B cell (primary cell): ENCODE measurements at regions not wholly inside any gene's neighbourhood (a gene's known extent, or its start where the extent isn't known, plus 50 kb on each side); places are given as distances from the start of the nearest gene placed in this dataset.

ENCODE experiments used
- ATAC-seq: fragments of 200-7000 bp; cut with Tn5 transposase; one replicate; pipeline ENCODE4 v1.10.0; 2021; ENCODE audit warnings: low read depth, mild to moderate bottlenecking, moderate number of reproducible peaks, moderate library complexity
- CTCF ChIA-PET: fragments of 350-600 bp; sonication (Branson Sonifier 250); formaldehyde crosslinking; loops from one replicate; lab custom pipeline; 2021; ENCODE audit warnings: antibody characterized with exemption, inconsistent platforms; lab: Charles Lee
- POLR2A ChIA-PET: fragments of 350-600 bp; sonication (Branson Sonifier 250); formaldehyde crosslinking; loops from one replicate; lab custom pipeline; 2021; ENCODE audit warnings: antibody characterized with exemption; lab: Charles Lee
- DNase-seq: peaks from one replicate; pipeline ENCODE4 v3.0.0; 2013
- H2AFZ ChIP-seq: 2 replicates; pipeline ENCODE4 v1.6.1; 2012; ENCODE audit warnings: mild to moderate bottlenecking, low read depth, low read length; ENCODE audit not compliant: insufficient read depth, poor library complexity, severe bottlenecking
- H3K27ac ChIP-seq, 2 donors: 1 replicate in 1 of 2; 2 replicates in 1 of 2; pipeline ENCODE4 v1.5.1; 2012 to 2013; ENCODE audit warnings: low read length in 2 of 2, mild to moderate bottlenecking in 2 of 2, moderate library complexity in 1 of 2
- H3K27me3 ChIP-seq, 4 experiments: fragments of 200-600 bp in 1 of 4; sonication (generic) in 1 of 4; replicated peaks in 1 of 4; 1 replicate in 2 of 4; 2 replicates in 2 of 4; pipeline versions ENCODE4 v1.6.1 to v1.7.0; 2013 to 2016; ENCODE audit warnings: low read length in 3 of 4, mild to moderate bottlenecking in 2 of 4, mixed read lengths in 1 of 4, moderate library complexity in 1 of 4; ENCODE audit not compliant: insufficient read depth in 4 of 4, control insufficient read depth in 3 of 4; ENCODE audit errors: control extremely low read depth in 1 of 4
- H3K36me3 ChIP-seq, 2 experiments: replicated peaks in 1 of 2; 1 replicate in 1 of 2; 2 replicates in 1 of 2; pipeline versions ENCODE4 v1.6.1 to v1.7.1; 2013; ENCODE audit warnings: low read length in 1 of 2; ENCODE audit not compliant: insufficient read depth in 2 of 2, control insufficient read depth in 1 of 2; ENCODE audit errors: control extremely low read depth in 1 of 2, extremely low read depth in 1 of 2
- H3K4me1 ChIP-seq, 2 donors: fragments of 200-600 bp in 1 of 2; sonication (generic) in 1 of 2; 1 replicate in 1 of 2; 2 replicates in 1 of 2; pipeline versions ENCODE4 v1.5.1 to v1.6.1; 2013 to 2017; ENCODE audit warnings: low read length in 2 of 2; ENCODE audit not compliant: control insufficient read depth in 2 of 2, insufficient read depth in 2 of 2
- H3K4me2 ChIP-seq: replicated peaks from 2 replicates; pipeline ENCODE3; 2012; ENCODE audit warnings: mild to moderate bottlenecking, low read depth, low read length; ENCODE audit not compliant: poor library complexity, severe bottlenecking
- H3K4me3 ChIP-seq, 5 experiments: fragments of 200-600 bp in 1 of 5; sonication (generic) in 1 of 5; 1 replicate in 3 of 5; 2 replicates in 2 of 5; pipeline versions ENCODE4 v1.5.1 to v1.7.0; 2011 to 2016; ENCODE audit warnings: low read length in 4 of 5, mild to moderate bottlenecking in 4 of 5, low read depth in 2 of 5, control low read depth in 1 of 5, moderate library complexity in 1 of 5; ENCODE audit not compliant: insufficient read depth in 1 of 5; ENCODE audit errors: control extremely low read depth in 1 of 5, extremely low read depth in 1 of 5
- H3K79me2 ChIP-seq: fragments of 200-600 bp; sonication (generic); one replicate; pipeline ENCODE4 v1.6.0; 2016; ENCODE audit warnings: low read length; ENCODE audit not compliant: control insufficient read depth, insufficient read depth
- H3K9ac ChIP-seq: fragments of 200-600 bp; sonication (generic); 2 replicates; pipeline ENCODE4 v1.6.1; 2017; ENCODE audit warnings: mild to moderate bottlenecking, low read length, moderate library complexity
- H3K9me3 ChIP-seq, 3 donors: one replicate each; pipeline versions ENCODE4 v1.6.1 to v1.7.1; 2013; ENCODE audit warnings: low read length in 2 of 3; ENCODE audit not compliant: control insufficient read depth in 2 of 3, insufficient read depth in 1 of 3; ENCODE audit errors: control extremely low read depth in 1 of 3
- H4K20me1 ChIP-seq: 2 replicates; pipeline ENCODE4 v1.6.0; 2012; ENCODE audit warnings: mild to moderate bottlenecking, low read length; ENCODE audit not compliant: insufficient read depth, control insufficient read depth, poor library complexity, severe bottlenecking
- H3K27ac Mint-ChIP-seq: one replicate; pipeline ENCODE4 v1.8.0; 2021; ENCODE audit warnings: mixed read lengths
- H3K27me3 Mint-ChIP-seq: one replicate; pipeline ENCODE4 v1.8.0; 2021; ENCODE audit warnings: mixed read lengths
- H3K4me1 Mint-ChIP-seq: one replicate; pipeline ENCODE4 v1.8.0; 2021; ENCODE audit warnings: mixed read lengths
- H3K4me3 Mint-ChIP-seq: one replicate; pipeline ENCODE4 v1.8.0; 2021; ENCODE audit warnings: mixed read lengths
- H3K9me3 Mint-ChIP-seq: one replicate; pipeline ENCODE4 v1.8.0; 2022; ENCODE audit warnings: mixed read lengths; ENCODE audit not compliant: insufficient read depth
- CTCF ChIP-seq: fragments of 200-600 bp; IDR thresholded peaks from one replicate; pipeline ENCODE4 v1.8.0; 2022; ENCODE audit warnings: antibody characterized with exemption, mild to moderate bottlenecking
- EZH2 ChIP-seq: IDR thresholded peaks from 2 replicates; pipeline ENCODE4 v1.6.1; 2012; ENCODE audit warnings: borderline replicate concordance, low read depth, mild to moderate bottlenecking, moderate library complexity, low read length; ENCODE audit not compliant: insufficient read depth, poor library complexity, severe bottlenecking
- WGBS: methylation state at CpG from one replicate; pipeline ENCODE4 v1.1.5; 2013; ENCODE audit warnings: missing lambda C conversion rate; ENCODE audit not compliant: insufficient coverage; 5-methylcytosine and 5-hydroxymethylcytosine counted together
- intact Hi-C: fragments of 100-400 bp; cut with micrococcal nuclease; formaldehyde crosslinking; loops from one replicate; pipeline ENCODE4 v1.10.0; 2022

DNA sequence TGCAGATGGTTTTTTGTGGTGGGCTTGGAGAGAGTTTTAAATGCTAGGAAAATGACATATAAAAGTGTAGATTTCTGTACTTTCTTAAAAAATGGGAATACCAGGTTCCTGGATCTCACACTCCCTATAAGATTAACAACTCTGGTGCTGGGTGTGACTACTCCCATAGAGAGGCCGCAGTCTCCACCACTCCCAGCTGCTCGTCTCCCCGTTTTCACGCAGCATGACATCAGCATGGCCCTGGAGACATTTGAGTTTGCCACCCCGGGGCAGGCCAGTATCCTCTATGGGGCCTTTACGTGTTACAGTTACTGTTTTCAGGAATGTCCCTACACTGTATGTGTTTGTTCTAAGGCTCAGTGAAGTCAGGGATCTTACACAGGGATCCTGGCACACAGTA lies 126.7 kb upstream of the ATP2B2 start:
- CTCF ChIA-PET: no interaction called here
- no peaks in the 10 kb centered on the region for H3K79me2 ChIP-seq
- WGBS: 98% methylated on average over 6 of the region's 6 CpGs

GRCh38 chr3:10632741-10633140 lies 127.4 kb upstream of the ATP2B2 start:
- ATAC-seq (no peak), DNase-seq (no peak)
- no peaks in the 10 kb centered on the region for H3K79me2 ChIP-seq
- TF ChIP-seq EZH2: no peak
- TF ChIP-seq CTCF: no peak
- no peak overlapping the region for H3K4me3 ChIP-seq
- H3K4me2 ChIP-seq: no peak overlapping the region
- no peak overlapping the region for H3K27ac Mint-ChIP-seq
- H3K27me3 ChIP-seq: peaks cover 0 to 7% (median 0%) of the 10 kb centered on the region in 4 experiments
- peaks cover 0 to 13% (median 5%) of the 10 kb centered on the region in 3 donors for H3K9me3 ChIP-seq
- H3K9me3 Mint-ChIP-seq: peaks cover 7% of the 10 kb centered on the region
- H3K9ac ChIP-seq: no peak overlapping the region
- no peaks in the 10 kb centered on the region for H3K4me1 Mint-ChIP-seq
- WGBS: 82% methylated on average over 3 of the region's 3 CpGs
- POLR2A ChIA-PET: no interaction called here
- no peaks in the 10 kb centered on the region for H3K36me3 ChIP-seq
- intact Hi-C loops: no loop called here
- no peak overlapping the region for H3K4me3 Mint-ChIP-seq
- H3K27me3 Mint-ChIP-seq: peaks cover 34% of the 10 kb centered on the region
- no peaks in the 10 kb centered on the region for H4K20me1 ChIP-seq
- CTCF ChIA-PET: no interaction called here
- no peaks in the 10 kb centered on the region for H3K4me1 ChIP-seq
- no peak overlapping the region for H3K27ac ChIP-seq
- no peak overlapping the region for H2AFZ ChIP-seq

More for the DNA sequence above, 126.7 kb upstream of the ATP2B2 start:
- no peak overlapping the region for H3K4me2 ChIP-seq
- TF ChIP-seq CTCF: no peak
- no peak for TF ChIP-seq EZH2
- H3K36me3 ChIP-seq: no peaks in the 10 kb centered on the region
- DNase-seq: no peak
- H3K9me3 ChIP-seq: peaks cover 0 to 13% (median 0%) of the 10 kb centered on the region in 3 donors
- Mint-ChIP-seq H3K4me3 (no peak overlapping the region), H3K4me1 (no peaks in the 10 kb centered on the region), H3K27me3 (peaks cover 28% of the 10 kb centered on the region), H3K27ac (no peak overlapping the region), H3K9me3 (peaks cover 2% of the 10 kb centered on the region)
- H3K27ac ChIP-seq: no peak overlapping the region
- H4K20me1 ChIP-seq: no peaks in the 10 kb centered on the region
- H3K9ac ChIP-seq: no peak overlapping the region
- no peaks in the 10 kb centered on the region for H3K4me1 ChIP-seq
- no peak for ATAC-seq
- POLR2A ChIA-PET: no interaction called here
- intact Hi-C loops: no loop called here
- no peak overlapping the region for H2AFZ ChIP-seq
- no peak overlapping the region for H3K4me3 ChIP-seq
- H3K27me3 ChIP-seq: peaks cover 0 to 7% (median 0%) of the 10 kb centered on the region in 4 experiments
